Kidney epithelial cell (primary cell): ENCODE measurements at regions not wholly inside any gene's neighbourhood (a gene's known extent, or its start where the extent isn't known, plus 50 kb on each side); places are given as distances from the start of the nearest gene placed in this dataset.

Experiments used
- DNase-seq: peaks from one replicate; pipeline ENCODE4 v3.0.0-alpha.2; 2010; ENCODE audit warnings: low read depth
- H3K27me3 ChIP-seq: 2 replicates; pipeline ENCODE4 v1.6.0; 2011; ENCODE audit warnings: low read length; ENCODE audit not compliant: control insufficient read depth, insufficient read depth
- H3K36me3 ChIP-seq: 2 replicates; pipeline ENCODE4 v1.5.1; 2011; ENCODE audit warnings: low read length; ENCODE audit not compliant: control insufficient read depth, insufficient read depth
- H3K4me3 ChIP-seq: 2 replicates; pipeline ENCODE4 v1.5.1; 2011; ENCODE audit warnings: low read depth, mild to moderate bottlenecking, control low read depth, low read length
- TF ChIP-seq, protein P1 (sequence below): IDR thresholded peaks from 2 replicates; pipeline ENCODE4 v1.5.1; 2011; ENCODE audit warnings: mild to moderate bottlenecking, moderate library complexity, low read length, control low read depth, inconsistent platforms; ENCODE audit not compliant: insufficient read depth, poor library complexity, severe bottlenecking

- H3K36me3 ChIP-seq, result no peaks in the 10 kb centered on the region
- DNase-seq, result no peak
- no peaks in the 10 kb centered on the region for H3K27me3 ChIP-seq
- H3K4me3 ChIP-seq, result no peak overlapping the region
- TF ChIP-seq, protein P1, sequence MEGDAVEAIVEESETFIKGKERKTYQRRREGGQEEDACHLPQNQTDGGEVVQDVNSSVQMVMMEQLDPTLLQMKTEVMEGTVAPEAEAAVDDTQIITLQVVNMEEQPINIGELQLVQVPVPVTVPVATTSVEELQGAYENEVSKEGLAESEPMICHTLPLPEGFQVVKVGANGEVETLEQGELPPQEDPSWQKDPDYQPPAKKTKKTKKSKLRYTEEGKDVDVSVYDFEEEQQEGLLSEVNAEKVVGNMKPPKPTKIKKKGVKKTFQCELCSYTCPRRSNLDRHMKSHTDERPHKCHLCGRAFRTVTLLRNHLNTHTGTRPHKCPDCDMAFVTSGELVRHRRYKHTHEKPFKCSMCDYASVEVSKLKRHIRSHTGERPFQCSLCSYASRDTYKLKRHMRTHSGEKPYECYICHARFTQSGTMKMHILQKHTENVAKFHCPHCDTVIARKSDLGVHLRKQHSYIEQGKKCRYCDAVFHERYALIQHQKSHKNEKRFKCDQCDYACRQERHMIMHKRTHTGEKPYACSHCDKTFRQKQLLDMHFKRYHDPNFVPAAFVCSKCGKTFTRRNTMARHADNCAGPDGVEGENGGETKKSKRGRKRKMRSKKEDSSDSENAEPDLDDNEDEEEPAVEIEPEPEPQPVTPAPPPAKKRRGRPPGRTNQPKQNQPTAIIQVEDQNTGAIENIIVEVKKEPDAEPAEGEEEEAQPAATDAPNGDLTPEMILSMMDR, result no peak
Observed at GRCh38 chr5:93830893-93831292, 89.5 kb upstream of the POU5F2 start.

- Histone ChIP-seq H3K27me3 (no peaks in the 10 kb centered on the region), H3K4me3 (no peak overlapping the region), H3K36me3 (no peaks in the 10 kb centered on the region)
- DNase-seq, result no peak
- TF ChIP-seq, protein P1, result no peak
Observed at GRCh38 chr5:93829346-93829745, 87.9 kb upstream of the POU5F2 start.

- Histone ChIP-seq H3K4me3 (no peak overlapping the region), H3K36me3 (no peaks in the 10 kb centered on the region), H3K27me3 (no peaks in the 10 kb centered on the region)
- no peak for DNase-seq
- TF ChIP-seq, protein P1, result no peak
Observed at GRCh38 chr5:93821891-93822415, 80.6 kb upstream of the POU5F2 start.

GRCh38 chr5:93819668-93820067 lies 78.3 kb upstream of the POU5F2 start:
- no peaks in the 10 kb centered on the region for H3K36me3 ChIP-seq
- no peaks in the 10 kb centered on the region for H3K27me3 ChIP-seq
- TF ChIP-seq, protein P1, result no peak
- DNase-seq, result no peak
- no peak overlapping the region for H3K4me3 ChIP-seq

DNA sequence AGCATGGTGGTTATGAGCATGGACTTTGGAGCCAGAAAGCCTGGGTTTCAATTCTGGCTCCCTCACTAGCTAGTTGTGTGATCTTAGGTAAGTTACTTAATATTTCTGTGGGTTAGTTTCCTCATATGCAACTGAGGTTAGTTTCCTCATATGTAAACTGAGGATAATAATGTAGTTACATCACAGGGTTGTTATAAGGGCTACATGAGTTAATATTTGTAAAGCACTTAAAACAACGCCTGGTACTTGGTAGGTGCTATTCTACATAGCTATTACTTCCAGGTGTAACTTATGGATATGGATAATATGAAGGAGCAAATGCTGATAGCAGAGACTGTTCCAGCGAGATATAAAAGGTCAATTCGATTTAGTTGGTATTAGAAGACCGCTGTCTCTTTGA lies 69.4 kb upstream of the POU5F2 start:
- no peak for DNase-seq
- H3K4me3 ChIP-seq, result no peak overlapping the region
- no peaks in the 10 kb centered on the region for H3K36me3 ChIP-seq
- TF ChIP-seq, protein P1, result no peak
- no peaks in the 10 kb centered on the region for H3K27me3 ChIP-seq

DNA sequence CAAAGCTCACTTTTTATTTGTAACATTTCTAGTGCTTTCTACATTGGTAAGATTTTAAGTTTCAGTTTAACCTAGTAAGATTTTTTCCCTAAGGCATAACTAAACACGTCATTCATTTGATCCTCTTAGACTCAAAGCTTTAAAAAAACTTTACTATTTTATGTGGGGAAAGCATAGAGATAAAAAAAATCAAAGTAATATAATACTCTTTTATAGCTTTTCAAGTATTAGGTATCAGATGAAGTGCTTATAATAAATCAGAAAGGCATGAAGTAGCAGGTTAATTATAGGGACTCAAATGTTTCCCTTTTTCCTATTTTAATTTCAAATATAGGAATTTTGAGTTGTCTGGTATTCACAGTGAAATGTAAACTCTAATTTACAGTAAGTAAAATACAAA lies 68.0 kb upstream of the POU5F2 start:
- TF ChIP-seq, protein P1, result no peak
- DNase-seq, result no peak
- Histone ChIP-seq H3K4me3 (no peak overlapping the region), H3K27me3 (no peaks in the 10 kb centered on the region), H3K36me3 (no peaks in the 10 kb centered on the region)
